Uterus (tissue), 2 donors: ENCODE measurements at regions not wholly inside any gene's neighbourhood (a gene's known extent, or its start where the extent isn't known, plus 50 kb on each side); places are given as distances from the start of the nearest gene placed in this dataset.

Experiments
- CTCF ChIP-seq, 4 experiments: fragments of 200-600 bp in 2 of 4; fragments of 450-650 bp in 2 of 4; sonication (generic) in 2 of 4; IDR thresholded peaks; one replicate each; pipeline ENCODE4 v1.5.1; 2016 to 2019; ENCODE audit warnings: antibody characterized with exemption in 4 of 4, mild to moderate bottlenecking in 2 of 4, moderate library complexity in 1 of 4
- POLR2A ChIP-seq, 2 donors: fragments of 450-650 bp; IDR thresholded peaks; one replicate each; pipeline ENCODE4 v1.6.1; 2016; ENCODE audit warnings: antibody characterized with exemption in 2 of 2, mild to moderate bottlenecking in 1 of 2, moderate library complexity in 1 of 2

- TF ChIP-seq CTCF (IDR thresholded peaks at IDR 0.05) (no peak), POLR2A (IDR thresholded peaks at IDR 0.05) (no peak)
Measured at GRCh38 chrX:27242581-27242980, 220.6 kb downstream of the PPP4R3C start.
